ENCODE measurements at regions not wholly inside any gene's neighbourhood (a gene's known extent, or its start where the extent isn't known, plus 50 kb on each side); places are given as distances from the start of the nearest gene placed in this dataset.
"Not testable (repeated sequence)": the region's sequence is repeated elsewhere in the genome, so short reads cannot be mapped to it uniquely, and the experiment has no call there.

GRCh38 chr20:29088472-29088871, 2169.0 kb upstream of the DEFB115 start:
- TF ChIP-seq CTCF (conservative IDR thresholded peaks at IDR 0.05; ENCODE audit: low read length); EZH2phosphoT487 (IDR thresholded peaks at IDR 0.05; ENCODE audit: borderline replicate concordance, low read depth, low read length): not testable (repeated sequence)
